GM21528 (cell line): ENCODE measurements at regions not wholly inside any gene's neighbourhood (a gene's known extent, or its start where the extent isn't known, plus 50 kb on each side); places are given as distances from the start of the nearest gene placed in this dataset.
"Not testable (repeated sequence)": the region's sequence is repeated elsewhere in the genome, so short reads cannot be mapped to it uniquely, and the experiment has no call there.

Source experiments
- ATAC-seq: cut with Tn5 transposase; IDR thresholded peaks from one replicate; pipeline ENCODE4 v1.9.1; 2021; ENCODE audit warnings: mild to moderate bottlenecking, moderate library complexity; ENCODE audit not compliant: unreplicated experiment, low FRiP score

GRCh38 chr7:25069900-25070443 lies 55.1 kb downstream of the CYCS start:
- no peak for ATAC-seq

- no peak for ATAC-seq
Observed at GRCh38 chr7:25068502-25069213, 56.4 kb downstream of the CYCS start.

DNA sequence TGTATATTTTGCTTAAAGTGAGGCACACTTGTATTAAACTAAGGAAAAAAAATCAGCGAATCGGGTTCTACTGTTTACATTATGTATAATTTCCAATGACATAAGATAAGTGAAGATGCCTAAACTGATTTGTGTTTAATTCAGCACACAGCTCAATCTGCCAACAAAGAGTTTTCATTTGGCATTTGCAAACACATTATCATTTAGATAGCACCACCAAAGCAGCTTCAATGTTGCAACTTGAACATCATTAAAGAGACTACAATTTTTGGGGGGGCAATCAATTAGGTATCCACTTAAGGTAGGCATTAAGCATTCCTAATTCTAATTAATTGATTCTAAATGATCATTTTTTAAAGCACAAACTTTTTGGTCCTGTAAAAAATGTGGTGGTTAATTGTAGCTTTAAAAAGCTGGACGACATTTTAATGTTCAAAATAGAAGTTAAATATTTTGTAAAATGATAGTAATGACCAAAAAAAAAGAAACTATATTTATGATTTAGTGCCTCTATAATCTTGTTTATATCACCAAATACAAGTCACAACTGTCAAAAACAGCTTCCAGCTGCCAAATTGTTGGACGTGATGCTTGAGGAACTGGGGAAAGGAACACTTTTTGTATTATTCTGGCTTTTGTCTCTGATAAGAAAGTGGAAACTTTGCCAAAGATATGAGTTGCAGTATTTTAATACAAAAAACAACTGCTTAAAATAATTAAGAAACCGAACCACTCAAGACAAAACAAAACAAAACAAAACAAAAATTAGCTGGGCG lies 57.1 kb downstream of the CYCS start:
- ATAC-seq: no peak

DNA sequence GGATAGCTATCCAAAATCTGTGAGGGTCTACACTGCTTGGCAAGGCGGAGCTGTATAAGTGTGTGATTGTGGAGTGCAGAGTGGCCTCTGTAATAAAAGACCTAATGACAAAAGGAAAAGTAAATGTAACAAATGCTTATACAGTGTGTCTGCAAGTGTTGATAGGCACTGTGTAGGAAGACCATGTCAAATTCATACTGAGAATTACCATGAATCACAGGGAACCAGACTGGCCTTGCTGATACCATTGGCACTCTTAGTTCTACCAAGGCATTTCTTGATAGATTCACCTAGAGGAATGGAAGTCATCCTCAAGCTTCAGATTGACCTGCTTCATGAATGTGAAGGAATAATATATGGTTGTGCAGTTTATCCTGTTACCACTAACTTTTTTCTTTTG lies 58.8 kb downstream of the CYCS start:
- no peak for ATAC-seq

DNA sequence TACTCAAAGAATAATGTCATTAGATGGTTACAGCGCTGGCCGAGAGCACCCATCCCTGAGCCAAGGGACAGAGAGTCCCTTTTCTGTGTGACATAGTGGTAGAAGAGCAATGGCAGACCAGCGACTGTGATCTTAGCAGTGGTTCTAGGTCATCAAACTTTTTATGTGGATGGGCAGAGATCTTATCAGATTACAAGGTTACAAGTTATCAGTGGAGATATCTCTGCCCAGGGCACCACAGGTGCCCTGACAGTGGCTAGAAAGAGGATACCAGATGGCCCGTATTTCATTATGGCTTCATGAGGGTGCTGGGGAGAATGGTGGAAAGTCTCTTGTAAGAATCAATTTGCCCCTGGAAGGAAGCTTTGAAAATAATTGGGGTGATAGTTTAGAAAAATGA lies 62.7 kb downstream of the CYCS start:
- no peak for ATAC-seq

- ATAC-seq: no peak
Observed at GRCh38 chr7:25060487-25061055, 64.5 kb downstream of the CYCS start.

DNA sequence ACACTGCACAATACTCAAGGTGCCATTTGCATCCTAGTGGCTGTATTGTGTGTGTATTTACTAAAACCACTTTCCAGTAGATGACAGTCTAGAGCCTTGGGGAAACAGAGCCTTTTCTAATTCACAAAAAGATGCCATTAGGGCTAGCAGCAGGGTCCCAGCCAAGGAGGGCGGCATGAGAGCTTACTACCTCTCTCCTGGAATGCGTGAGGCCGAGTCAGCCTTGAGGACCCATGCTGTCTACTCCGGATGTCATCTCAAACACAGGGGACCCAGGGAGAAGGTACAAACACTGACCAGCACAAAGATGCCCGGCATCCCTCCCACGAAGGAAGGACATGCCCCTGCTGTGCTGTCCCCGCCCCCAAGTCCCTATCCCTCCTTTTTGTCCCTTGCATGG lies 65.5 kb downstream of the CYCS start:
- no peak for ATAC-seq

DNA sequence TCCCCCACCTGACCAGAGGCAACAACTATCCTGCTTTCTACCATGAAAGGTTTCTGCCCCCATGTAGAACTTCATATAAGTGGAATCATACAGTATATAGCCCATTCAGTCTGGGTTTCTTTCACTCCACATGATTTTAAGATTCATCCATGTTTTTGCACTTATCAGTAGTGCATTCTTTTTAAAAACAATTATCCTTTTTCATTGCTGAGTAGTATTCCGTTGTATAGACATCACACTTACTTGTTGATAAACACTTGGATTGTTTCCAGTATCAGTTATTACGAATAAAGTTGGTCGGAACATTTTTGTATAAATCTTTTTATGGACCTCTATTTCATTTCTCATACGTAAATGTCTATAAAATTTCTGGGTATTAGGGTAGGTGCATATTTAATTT lies 68.7 kb downstream of the CYCS start:
- ATAC-seq: no peak

DNA sequence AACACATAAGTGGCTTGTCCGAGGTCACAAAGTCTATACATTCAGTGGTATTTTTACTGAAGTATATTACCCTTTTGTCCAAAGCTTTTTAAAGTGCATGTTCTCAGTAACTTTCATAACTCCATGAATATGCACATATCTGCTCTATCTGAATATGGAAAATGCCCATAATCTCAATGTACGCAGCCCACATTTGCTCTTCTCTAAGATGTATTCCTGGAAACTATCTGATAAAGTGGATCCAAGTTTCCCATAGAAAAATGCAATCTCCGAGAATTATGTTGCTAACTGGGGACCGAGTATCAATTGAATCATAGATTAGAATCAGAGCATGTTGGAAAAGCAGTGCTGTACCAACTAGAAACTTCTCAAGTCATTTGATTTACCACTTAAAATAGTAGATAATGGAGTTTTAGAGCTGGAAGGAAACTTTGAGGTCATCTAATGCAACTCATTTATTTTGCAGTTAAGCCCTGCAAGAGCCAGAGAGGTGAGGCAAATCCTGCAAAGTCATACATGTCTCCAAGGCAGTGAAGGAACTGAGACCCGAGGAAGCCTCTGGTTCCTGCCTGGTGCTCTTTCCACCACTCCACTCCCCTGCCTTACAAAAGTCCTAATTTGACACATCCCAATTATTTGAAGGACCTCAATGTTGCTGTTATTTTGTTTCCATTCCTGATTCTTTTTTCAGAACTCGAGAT lies 69.4 kb downstream of the CYCS start:
- no peak for ATAC-seq

DNA sequence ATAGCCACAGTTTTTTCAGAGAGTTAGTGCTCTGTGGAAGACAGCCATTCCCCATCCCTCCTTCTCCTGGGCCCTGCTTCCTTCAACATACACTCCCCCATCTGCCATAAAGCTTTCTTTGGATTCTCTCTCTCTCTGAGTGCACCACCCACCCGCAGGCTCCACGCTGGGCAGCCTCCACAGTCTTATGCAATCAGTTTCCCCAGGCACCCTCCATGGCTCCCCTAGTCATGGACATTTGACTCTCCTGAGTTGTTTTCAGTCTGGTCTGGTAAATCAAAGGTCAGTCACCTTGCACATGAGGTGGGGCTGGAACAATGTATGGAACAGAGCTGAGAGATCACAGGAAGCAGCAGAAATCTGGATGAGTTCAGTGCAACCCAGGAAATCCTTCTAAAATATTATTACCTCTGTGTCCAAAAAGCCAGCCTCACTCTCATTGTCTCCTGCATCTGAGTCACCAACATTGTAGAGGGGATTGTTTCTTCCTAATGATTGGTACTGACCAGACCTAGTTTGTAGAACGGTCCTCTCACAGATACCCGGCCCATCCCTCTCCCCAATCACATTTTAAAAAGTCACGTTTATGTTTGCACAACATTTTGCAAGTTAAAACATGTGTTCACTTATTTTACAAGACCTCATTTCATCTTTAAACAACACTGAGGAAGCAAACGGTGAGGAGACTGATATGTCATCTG lies 70.1 kb downstream of the CYCS start:
- no peak for ATAC-seq

- no peak for ATAC-seq
Observed at GRCh38 chr7:25050223-25050622, 70.2 kb upstream of the OSBPL3 start.

GRCh38 chr7:25048444-25048834 lies 68.5 kb upstream of the OSBPL3 start:
- ATAC-seq: no peak

DNA sequence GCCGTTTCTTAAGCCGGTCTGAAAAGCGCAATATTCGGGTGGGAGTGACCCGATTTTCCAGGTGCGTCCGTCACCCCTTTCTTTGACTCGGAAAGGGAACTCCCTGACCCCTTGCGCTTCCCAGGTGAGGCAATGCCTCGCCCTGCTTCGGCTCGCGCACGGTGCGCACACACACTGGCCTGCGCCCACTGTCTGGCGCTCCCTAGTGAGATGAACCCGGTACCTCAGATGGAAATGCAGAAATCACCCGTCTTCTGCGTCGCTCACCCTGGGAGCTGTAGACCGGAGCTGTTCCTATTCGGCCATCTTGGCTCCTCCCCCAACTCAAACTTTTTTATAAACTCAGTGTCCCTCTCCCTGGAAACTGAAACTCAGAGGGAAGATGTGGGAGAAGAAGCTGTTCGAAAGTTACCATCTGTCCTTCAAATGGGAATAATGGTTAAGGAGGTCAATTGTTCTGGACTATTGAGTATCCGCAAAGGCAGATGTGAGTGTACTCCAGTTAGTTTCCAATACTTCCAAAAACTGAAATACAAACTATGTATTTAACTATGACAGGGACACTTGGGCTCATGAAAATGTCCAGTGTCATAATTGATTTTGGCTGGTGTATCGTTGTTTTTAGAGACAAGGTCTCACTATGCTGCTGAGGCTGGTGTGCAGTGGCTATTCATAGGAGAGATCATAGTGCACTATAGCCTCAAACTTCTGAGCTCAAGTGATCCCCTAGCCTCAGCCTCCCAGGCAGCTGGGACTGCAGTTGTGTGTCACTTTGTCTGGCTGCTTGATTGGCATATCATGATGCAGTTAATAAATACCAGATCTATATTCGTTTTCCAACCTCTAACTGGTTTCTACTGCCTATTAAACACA lies 67.8 kb upstream of the OSBPL3 start:
- not testable (repeated sequence) for ATAC-seq

- no peak for ATAC-seq
Observed at GRCh38 chr7:25037325-25037724, 57.3 kb upstream of the OSBPL3 start.

DNA sequence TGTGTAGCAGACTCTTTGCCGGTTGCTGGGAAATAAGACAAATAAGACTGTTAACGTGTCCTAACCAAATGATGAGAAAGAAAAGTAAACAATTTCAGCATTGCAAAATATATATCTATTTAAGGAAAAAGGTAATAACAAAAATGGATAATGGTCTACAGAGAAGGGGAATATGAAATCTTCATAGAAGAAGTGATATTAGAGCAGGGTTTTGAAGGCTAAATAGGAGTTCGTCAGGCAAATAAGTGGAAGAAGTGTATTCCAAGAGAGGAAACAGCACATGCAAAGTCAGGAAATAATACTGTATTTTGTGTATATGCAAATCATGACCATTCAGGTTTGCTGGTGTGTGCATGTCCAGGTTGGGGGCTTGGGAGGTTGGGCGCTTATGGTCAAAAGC lies 55.3 kb upstream of the OSBPL3 start:
- no peak for ATAC-seq

DNA sequence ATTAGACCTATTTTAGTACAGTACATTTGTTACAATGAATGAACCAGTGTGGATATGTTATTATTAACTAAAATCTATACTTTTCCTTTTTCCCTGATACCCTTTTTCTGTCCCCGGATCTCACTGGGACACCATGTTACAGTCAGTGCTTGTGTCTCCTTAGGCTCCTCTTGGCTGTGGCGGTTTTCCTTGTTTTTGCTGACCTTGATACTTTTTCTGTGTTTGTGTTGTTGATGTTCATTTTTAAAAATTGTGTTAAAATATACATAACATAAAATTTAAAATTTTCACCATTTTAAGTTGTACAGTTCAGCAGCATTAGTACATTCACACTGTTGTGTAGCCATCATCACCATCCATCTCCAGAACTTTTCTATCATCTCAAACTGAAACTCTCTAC lies 54.2 kb upstream of the OSBPL3 start:
- ATAC-seq: no peak

- no peak for ATAC-seq
Observed at GRCh38 chr7:25032774-25033743, 53.1 kb upstream of the OSBPL3 start.

DNA sequence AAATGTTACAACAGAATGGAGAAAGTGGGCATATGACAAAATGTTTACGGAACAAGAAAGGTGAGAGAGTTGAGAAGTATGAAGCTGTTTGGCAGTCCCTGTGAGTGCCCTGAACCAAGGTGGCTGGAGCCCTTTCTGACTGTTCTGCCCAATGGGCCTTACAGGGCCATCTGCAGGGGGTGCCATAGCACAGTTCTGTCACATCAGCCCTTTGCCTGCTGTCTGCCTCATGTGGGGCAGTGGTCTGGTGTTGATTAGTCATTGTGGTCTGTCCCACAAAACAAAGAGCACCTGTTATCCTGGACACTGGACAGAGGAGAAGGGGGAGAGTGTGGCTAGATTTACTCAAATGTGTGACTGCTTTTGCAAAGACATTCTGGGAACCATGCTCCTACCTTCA lies 51.5 kb upstream of the OSBPL3 start:
- peak; percentile 56 for ATAC-seq
